AG04449 (cell line): ENCODE measurements at regions not wholly inside any gene's neighbourhood (a gene's known extent, or its start where the extent isn't known, plus 50 kb on each side); places are given as distances from the start of the nearest gene placed in this dataset.

Source experiments
- CTCF ChIA-PET: fragments of 350-600 bp; formaldehyde crosslinking; extraction: SDS; loops from one replicate; lab custom pipeline; 2021; ENCODE audit warnings: antibody characterized with exemption; lab: Yijun Ruan, JAX
- POLR2A ChIA-PET: fragments of 400-600, 350-600 bp; formaldehyde crosslinking; extraction: SDS; loops from one replicate; lab custom pipeline; 2020; ENCODE audit warnings: antibody characterized with exemption, inconsistent platforms; lab: Yijun Ruan, JAX
- DNase-seq: peaks from one replicate; pipeline ENCODE4 v3.0.0-alpha.2; 2010; ENCODE audit warnings: low read depth, low spot score
- H3K4me3 ChIP-seq: 2 replicates; pipeline ENCODE4 v1.5.1; 2011; ENCODE audit warnings: low read depth, mild to moderate bottlenecking, control low read depth, low read length
- CTCF ChIP-seq: IDR thresholded peaks from one replicate; pipeline ENCODE4 v1.5.1; 2011; ENCODE audit warnings: mild to moderate bottlenecking, moderate library complexity, low read length, control low read depth, inconsistent platforms; ENCODE audit not compliant: insufficient read depth; ENCODE audit errors: missing control alignments

- TF ChIP-seq CTCF: no peak
- ChIA-PET CTCF (no interaction called here), POLR2A (no interaction called here)
- DNase-seq: no peak
- no peak overlapping the region for H3K4me3 ChIP-seq
Measured at GRCh38 chr10:20648263-20648874, 248.7 kb downstream of the NEBL start.

- ChIA-PET POLR2A (no interaction called here), CTCF (no interaction called here)
- no peak overlapping the region for H3K4me3 ChIP-seq
- DNase-seq: no peak
- TF ChIP-seq CTCF: no peak
Measured at GRCh38 chr10:20647756-20648155, 249.4 kb downstream of the NEBL start.

GRCh38 chr10:20644421-20644820, 252.7 kb downstream of the NEBL start:
- ChIA-PET POLR2A (no interaction called here), CTCF (no interaction called here)
- DNase-seq: no peak
- no peak for TF ChIP-seq CTCF
- no peak overlapping the region for H3K4me3 ChIP-seq

- no peak for DNase-seq
- POLR2A ChIA-PET: no interaction called here
- H3K4me3 ChIP-seq: no peak overlapping the region
- CTCF ChIA-PET: no interaction called here
- no peak for TF ChIP-seq CTCF
Measured at GRCh38 chr10:20641605-20642004, 255.5 kb downstream of the NEBL start.

GRCh38 chr10:20635570-20635969, 261.5 kb downstream of the NEBL start:
- POLR2A ChIA-PET: no interaction called here
- no peak for DNase-seq
- H3K4me3 ChIP-seq: no peak overlapping the region
- no peak for TF ChIP-seq CTCF
- CTCF ChIA-PET: no interaction called here

GRCh38 chr10:20634839-20635238, 262.3 kb downstream of the NEBL start:
- no peak for DNase-seq
- H3K4me3 ChIP-seq: no peak overlapping the region
- CTCF ChIA-PET: no interaction called here
- POLR2A ChIA-PET: no interaction called here
- TF ChIP-seq CTCF: no peak
